ENCODE measurements at regions not wholly inside any gene's neighbourhood (a gene's known extent, or its start where the extent isn't known, plus 50 kb on each side); places are given as distances from the start of the nearest gene placed in this dataset.

DNA sequence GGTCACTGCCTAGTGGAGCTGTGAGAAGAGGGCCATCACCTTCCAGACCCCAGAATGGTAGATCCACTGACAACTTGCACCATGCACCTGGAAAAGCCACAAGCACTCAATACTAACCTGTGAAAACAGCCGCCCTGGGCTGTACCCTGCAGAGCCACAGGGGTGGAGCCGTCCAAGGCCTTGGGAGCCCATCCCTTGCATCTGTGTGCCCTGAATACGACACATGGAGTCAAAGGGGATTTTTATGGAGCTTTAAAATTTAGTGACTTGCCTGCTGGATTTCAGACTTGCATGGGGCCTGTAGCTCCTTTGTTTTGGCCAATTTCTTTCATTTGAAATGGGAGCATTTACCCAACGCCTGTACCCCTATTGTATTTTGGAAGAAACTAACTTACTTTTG, 62.4 kb upstream of the HTR4 start:
- H3K27me3 ChIP-seq (ENCODE audit: low read length), result no peaks in the 10 kb centered on the region
- no peaks in the 10 kb centered on the region for H3F3A ChIP-seq (ENCODE audit: insufficient read depth)
- no peak overlapping the region for H3K4me3 ChIP-seq (ENCODE audit: insufficient read depth, low read length, poor library complexity, severe bottlenecking)
- no peaks in the 10 kb centered on the region for H3K9me3 ChIP-seq (ENCODE audit: insufficient read depth, low read length)
- no peak overlapping the region for H3K27ac ChIP-seq (ENCODE audit: low read depth, low read length)
- H3K4me2 ChIP-seq (ENCODE audit: low read depth, low read length, poor library complexity, severe bottlenecking), result no peak overlapping the region
- no peaks in the 10 kb centered on the region for H3K9me2 ChIP-seq (replicated peaks; ENCODE audit: insufficient read depth, low read length)
- no peaks in the 10 kb centered on the region for H3K79me2 ChIP-seq (ENCODE audit: insufficient read depth, low read length)
- H4K20me1 ChIP-seq (ENCODE audit: low read depth, low read length), result no peaks in the 10 kb centered on the region
- H3K9ac ChIP-seq (ENCODE audit: low read length), result no peak overlapping the region
- no peaks in the 10 kb centered on the region for H3K36me3 ChIP-seq (ENCODE audit: low read length)
- H2AFZ ChIP-seq (ENCODE audit: low read depth, low read length, severe bottlenecking), result no peak overlapping the region
- no peak for TF ChIP-seq EZH2phosphoT487 (conservative IDR thresholded peaks at IDR 0.05; ENCODE audit: low read length)
- TF ChIP-seq, protein P1, sequence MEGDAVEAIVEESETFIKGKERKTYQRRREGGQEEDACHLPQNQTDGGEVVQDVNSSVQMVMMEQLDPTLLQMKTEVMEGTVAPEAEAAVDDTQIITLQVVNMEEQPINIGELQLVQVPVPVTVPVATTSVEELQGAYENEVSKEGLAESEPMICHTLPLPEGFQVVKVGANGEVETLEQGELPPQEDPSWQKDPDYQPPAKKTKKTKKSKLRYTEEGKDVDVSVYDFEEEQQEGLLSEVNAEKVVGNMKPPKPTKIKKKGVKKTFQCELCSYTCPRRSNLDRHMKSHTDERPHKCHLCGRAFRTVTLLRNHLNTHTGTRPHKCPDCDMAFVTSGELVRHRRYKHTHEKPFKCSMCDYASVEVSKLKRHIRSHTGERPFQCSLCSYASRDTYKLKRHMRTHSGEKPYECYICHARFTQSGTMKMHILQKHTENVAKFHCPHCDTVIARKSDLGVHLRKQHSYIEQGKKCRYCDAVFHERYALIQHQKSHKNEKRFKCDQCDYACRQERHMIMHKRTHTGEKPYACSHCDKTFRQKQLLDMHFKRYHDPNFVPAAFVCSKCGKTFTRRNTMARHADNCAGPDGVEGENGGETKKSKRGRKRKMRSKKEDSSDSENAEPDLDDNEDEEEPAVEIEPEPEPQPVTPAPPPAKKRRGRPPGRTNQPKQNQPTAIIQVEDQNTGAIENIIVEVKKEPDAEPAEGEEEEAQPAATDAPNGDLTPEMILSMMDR (IDR thresholded peaks at IDR 0.05; ENCODE audit: insufficient read depth, low read length, poor library complexity, severe bottlenecking), result no peak

DNA sequence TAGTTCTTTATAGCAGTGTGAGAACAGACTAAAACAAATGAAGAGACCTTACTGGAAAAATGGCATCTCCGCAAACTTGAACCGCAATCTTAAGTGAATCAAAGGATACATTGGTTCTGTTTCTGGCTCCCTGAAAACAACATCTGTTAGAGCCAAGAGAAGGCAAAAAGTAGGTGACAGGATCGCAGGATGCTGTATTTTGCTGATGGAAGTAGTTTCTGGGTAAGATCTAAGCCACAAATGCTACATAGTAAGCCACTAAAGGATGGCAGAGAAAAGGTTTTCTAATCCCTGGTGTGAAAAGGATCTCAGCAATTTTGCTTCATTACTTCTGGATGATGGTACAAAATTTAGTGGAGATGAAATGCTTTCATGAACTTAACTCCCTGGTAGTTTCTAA, 63.3 kb upstream of the HTR4 start:
- Histone ChIP-seq H3K9ac (ENCODE audit: low read length) (no peak overlapping the region), H3K27ac (ENCODE audit: low read depth, low read length) (no peak overlapping the region), H3K79me2 (ENCODE audit: insufficient read depth, low read length) (no peaks in the 10 kb centered on the region), H3F3A (ENCODE audit: insufficient read depth) (no peaks in the 10 kb centered on the region), H3K27me3 (ENCODE audit: low read length) (no peaks in the 10 kb centered on the region), H4K20me1 (ENCODE audit: low read depth, low read length) (no peaks in the 10 kb centered on the region), H3K9me3 (ENCODE audit: insufficient read depth, low read length) (no peaks in the 10 kb centered on the region), H3K4me2 (ENCODE audit: low read depth, low read length, poor library complexity, severe bottlenecking) (no peak overlapping the region), H2AFZ (ENCODE audit: low read depth, low read length, severe bottlenecking) (no peak overlapping the region), H3K36me3 (ENCODE audit: low read length) (no peaks in the 10 kb centered on the region), H3K9me2 (replicated peaks; ENCODE audit: insufficient read depth, low read length) (no peaks in the 10 kb centered on the region), H3K4me3 (ENCODE audit: insufficient read depth, low read length, poor library complexity, severe bottlenecking) (no peak overlapping the region)
- TF ChIP-seq, protein P1 (IDR thresholded peaks at IDR 0.05; ENCODE audit: insufficient read depth, low read length, poor library complexity, severe bottlenecking), result no peak
- no peak for TF ChIP-seq EZH2phosphoT487 (conservative IDR thresholded peaks at IDR 0.05; ENCODE audit: low read length)

DNA sequence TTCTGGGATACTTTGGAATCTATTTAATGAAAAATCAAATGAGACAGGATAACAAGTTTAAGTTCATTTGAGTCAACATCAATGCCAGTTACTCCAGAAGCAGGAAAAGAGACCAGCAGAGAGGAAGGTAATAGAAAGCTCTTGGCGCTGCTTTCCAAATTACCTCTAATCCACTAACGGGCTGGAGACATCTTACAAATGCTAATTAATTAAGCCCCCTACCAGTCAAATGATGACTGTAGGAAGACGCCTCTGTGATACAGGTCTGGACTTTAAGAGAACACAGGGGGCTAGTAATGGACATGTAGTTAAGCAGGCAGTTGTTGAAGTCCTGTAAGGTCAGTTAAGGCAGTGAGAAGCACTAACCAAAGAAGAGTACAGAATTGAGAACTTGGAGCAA, 65.3 kb upstream of the HTR4 start:
- no peak overlapping the region for H2AFZ ChIP-seq (ENCODE audit: low read depth, low read length, severe bottlenecking)
- H3K9ac ChIP-seq (ENCODE audit: low read length), result no peak overlapping the region
- H3K4me2 ChIP-seq (ENCODE audit: low read depth, low read length, poor library complexity, severe bottlenecking), result no peak overlapping the region
- H3K27ac ChIP-seq (ENCODE audit: low read depth, low read length), result no peak overlapping the region
- H3K79me2 ChIP-seq (ENCODE audit: insufficient read depth, low read length), result no peaks in the 10 kb centered on the region
- no peaks in the 10 kb centered on the region for H4K20me1 ChIP-seq (ENCODE audit: low read depth, low read length)
- H3F3A ChIP-seq (ENCODE audit: insufficient read depth), result no peaks in the 10 kb centered on the region
- no peaks in the 10 kb centered on the region for H3K9me2 ChIP-seq (replicated peaks; ENCODE audit: insufficient read depth, low read length)
- H3K36me3 ChIP-seq (ENCODE audit: low read length), result no peaks in the 10 kb centered on the region
- no peak for TF ChIP-seq EZH2phosphoT487 (conservative IDR thresholded peaks at IDR 0.05; ENCODE audit: low read length)
- TF ChIP-seq, protein P1 (IDR thresholded peaks at IDR 0.05; ENCODE audit: insufficient read depth, low read length, poor library complexity, severe bottlenecking), result no peak
- H3K9me3 ChIP-seq (ENCODE audit: insufficient read depth, low read length), result no peaks in the 10 kb centered on the region
- no peak overlapping the region for H3K4me3 ChIP-seq (ENCODE audit: insufficient read depth, low read length, poor library complexity, severe bottlenecking)
- H3K27me3 ChIP-seq (ENCODE audit: low read length), result no peaks in the 10 kb centered on the region

DNA sequence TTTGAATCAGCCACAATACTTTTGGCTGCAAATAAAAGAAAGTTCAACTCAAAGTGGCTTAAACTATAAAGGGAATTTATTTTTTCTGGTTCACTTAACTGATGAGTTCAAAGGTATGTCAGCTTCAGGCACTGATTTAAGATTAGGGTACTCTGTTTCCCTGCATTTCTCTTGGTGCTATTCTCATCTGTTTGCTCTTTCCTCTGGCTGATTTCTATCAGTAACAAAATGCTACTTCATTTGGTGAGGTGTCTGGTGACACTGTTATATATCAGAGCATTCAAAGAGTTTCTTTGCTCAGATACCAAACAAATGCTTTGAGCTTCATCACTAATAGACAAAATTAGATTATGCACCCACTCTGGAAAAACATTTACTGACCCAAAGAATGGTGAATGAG, 65.9 kb upstream of the HTR4 start:
- Histone ChIP-seq H3K36me3 (ENCODE audit: low read length) (no peaks in the 10 kb centered on the region), H4K20me1 (ENCODE audit: low read depth, low read length) (no peaks in the 10 kb centered on the region), H3K9me2 (replicated peaks; ENCODE audit: insufficient read depth, low read length) (no peaks in the 10 kb centered on the region), H3K4me3 (ENCODE audit: insufficient read depth, low read length, poor library complexity, severe bottlenecking) (no peak overlapping the region), H3K27me3 (ENCODE audit: low read length) (no peaks in the 10 kb centered on the region), H2AFZ (ENCODE audit: low read depth, low read length, severe bottlenecking) (no peak overlapping the region), H3K79me2 (ENCODE audit: insufficient read depth, low read length) (no peaks in the 10 kb centered on the region), H3K9ac (ENCODE audit: low read length) (no peak overlapping the region), H3K9me3 (ENCODE audit: insufficient read depth, low read length) (no peaks in the 10 kb centered on the region), H3F3A (ENCODE audit: insufficient read depth) (no peaks in the 10 kb centered on the region), H3K4me2 (ENCODE audit: low read depth, low read length, poor library complexity, severe bottlenecking) (no peak overlapping the region), H3K27ac (ENCODE audit: low read depth, low read length) (no peak overlapping the region)
- TF ChIP-seq, protein P1 (IDR thresholded peaks at IDR 0.05; ENCODE audit: insufficient read depth, low read length, poor library complexity, severe bottlenecking), result no peak
- no peak for TF ChIP-seq EZH2phosphoT487 (conservative IDR thresholded peaks at IDR 0.05; ENCODE audit: low read length)
